ENCODE measurements at regions not wholly inside any gene's neighbourhood (a gene's known extent, or its start where the extent isn't known, plus 50 kb on each side); places are given as distances from the start of the nearest gene placed in this dataset.

- H3K9me3 ChIP-seq: no peaks in the 10 kb centered on the region
- TF ChIP-seq, protein P1, sequence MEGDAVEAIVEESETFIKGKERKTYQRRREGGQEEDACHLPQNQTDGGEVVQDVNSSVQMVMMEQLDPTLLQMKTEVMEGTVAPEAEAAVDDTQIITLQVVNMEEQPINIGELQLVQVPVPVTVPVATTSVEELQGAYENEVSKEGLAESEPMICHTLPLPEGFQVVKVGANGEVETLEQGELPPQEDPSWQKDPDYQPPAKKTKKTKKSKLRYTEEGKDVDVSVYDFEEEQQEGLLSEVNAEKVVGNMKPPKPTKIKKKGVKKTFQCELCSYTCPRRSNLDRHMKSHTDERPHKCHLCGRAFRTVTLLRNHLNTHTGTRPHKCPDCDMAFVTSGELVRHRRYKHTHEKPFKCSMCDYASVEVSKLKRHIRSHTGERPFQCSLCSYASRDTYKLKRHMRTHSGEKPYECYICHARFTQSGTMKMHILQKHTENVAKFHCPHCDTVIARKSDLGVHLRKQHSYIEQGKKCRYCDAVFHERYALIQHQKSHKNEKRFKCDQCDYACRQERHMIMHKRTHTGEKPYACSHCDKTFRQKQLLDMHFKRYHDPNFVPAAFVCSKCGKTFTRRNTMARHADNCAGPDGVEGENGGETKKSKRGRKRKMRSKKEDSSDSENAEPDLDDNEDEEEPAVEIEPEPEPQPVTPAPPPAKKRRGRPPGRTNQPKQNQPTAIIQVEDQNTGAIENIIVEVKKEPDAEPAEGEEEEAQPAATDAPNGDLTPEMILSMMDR (IDR thresholded peaks at IDR 0.05): no peak
- no peak for TF ChIP-seq POLR2AphosphoS5 (IDR thresholded peaks at IDR 0.05)
- TF ChIP-seq EP300 (IDR thresholded peaks at IDR 0.05): no peak
- TF ChIP-seq POLR2A (IDR thresholded peaks at IDR 0.05): no peak
- no peaks in the 10 kb centered on the region for H3K27me3 ChIP-seq
- no peak overlapping the region for H3K4me3 ChIP-seq
- DNase-seq (ENCODE audit: low spot score in 2 of 2): no peak
- H3K27ac ChIP-seq: no peak overlapping the region
- H3K4me1 ChIP-seq: no peaks in the 10 kb centered on the region
- 76% methylated on average over 4 of the region's 4 CpGs for WGBS
- no peaks in the 10 kb centered on the region for H3K36me3 ChIP-seq
Measured at GRCh38 chr5:40381016-40381415, 298.7 kb upstream of the PTGER4 start.

- H3K27me3 ChIP-seq: no peaks in the 10 kb centered on the region
- no peak for DNase-seq (ENCODE audit: low spot score in 2 of 2)
- H3K36me3 ChIP-seq: no peaks in the 10 kb centered on the region
- H3K4me1 ChIP-seq: no peaks in the 10 kb centered on the region
- no peak overlapping the region for H3K4me3 ChIP-seq
- TF ChIP-seq EP300 (IDR thresholded peaks at IDR 0.05) (no peak), POLR2AphosphoS5 (IDR thresholded peaks at IDR 0.05) (no peak), POLR2A (IDR thresholded peaks at IDR 0.05) (no peak)
- TF ChIP-seq, protein P1 (IDR thresholded peaks at IDR 0.05): no peak
- no peaks in the 10 kb centered on the region for H3K9me3 ChIP-seq
- 75% methylated on average over 6 of the region's 6 CpGs for WGBS
- H3K27ac ChIP-seq: no peak overlapping the region
Measured at GRCh38 chr5:40378396-40379177, 301.1 kb upstream of the PTGER4 start.

GRCh38 chr5:40376566-40376965, 303.1 kb upstream of the PTGER4 start:
- H3K9me3 ChIP-seq: no peaks in the 10 kb centered on the region
- no peaks in the 10 kb centered on the region for H3K4me1 ChIP-seq
- H3K27me3 ChIP-seq: no peaks in the 10 kb centered on the region
- TF ChIP-seq, protein P1 (IDR thresholded peaks at IDR 0.05): no peak
- TF ChIP-seq POLR2AphosphoS5 (IDR thresholded peaks at IDR 0.05) (no peak), POLR2A (IDR thresholded peaks at IDR 0.05) (no peak), EP300 (IDR thresholded peaks at IDR 0.05) (no peak)
- 90% methylated on average over 1 of the region's 1 CpG for WGBS
- DNase-seq (ENCODE audit: low spot score in 2 of 2): no peak
- no peak overlapping the region for H3K4me3 ChIP-seq
- no peak overlapping the region for H3K27ac ChIP-seq
- H3K36me3 ChIP-seq: no peaks in the 10 kb centered on the region

- Histone ChIP-seq H3K4me3 (no peak overlapping the region), H3K9me3 (no peaks in the 10 kb centered on the region), H3K36me3 (no peaks in the 10 kb centered on the region), H3K27ac (no peak overlapping the region), H3K27me3 (no peaks in the 10 kb centered on the region), H3K4me1 (no peaks in the 10 kb centered on the region)
- 77% methylated on average over 6 of the region's 6 CpGs for WGBS
- no peak for DNase-seq (ENCODE audit: low spot score in 2 of 2)
- TF ChIP-seq EP300 (IDR thresholded peaks at IDR 0.05) (no peak), POLR2A (IDR thresholded peaks at IDR 0.05) (no peak), POLR2AphosphoS5 (IDR thresholded peaks at IDR 0.05) (no peak)
- TF ChIP-seq, protein P1 (IDR thresholded peaks at IDR 0.05): no peak
Measured at GRCh38 chr5:40374853-40375252, 304.9 kb upstream of the PTGER4 start.

- Histone ChIP-seq H3K27ac (no peak overlapping the region), H3K27me3 (no peaks in the 10 kb centered on the region), H3K4me3 (no peak overlapping the region), H3K4me1 (no peaks in the 10 kb centered on the region), H3K36me3 (no peaks in the 10 kb centered on the region), H3K9me3 (no peaks in the 10 kb centered on the region)
- 96% methylated on average over 5 of the region's 5 CpGs for WGBS
- TF ChIP-seq EP300 (IDR thresholded peaks at IDR 0.05) (no peak), POLR2AphosphoS5 (IDR thresholded peaks at IDR 0.05) (no peak)
- DNase-seq (ENCODE audit: low spot score in 2 of 2): no peak
Measured at GRCh38 chr5:40368200-40368599, 311.5 kb upstream of the PTGER4 start.
